ENCODE measurements at regions not wholly inside any gene's neighbourhood (a gene's known extent, or its start where the extent isn't known, plus 50 kb on each side); places are given as distances from the start of the nearest gene placed in this dataset.

- no peak for DNase-seq
Measured at GRCh38 chr7:32262315-32262714, 192.1 kb upstream of the PDE1C start.

GRCh38 chr7:32259931-32260596 lies 189.9 kb upstream of the PDE1C start:
- no peak for DNase-seq

- no peak for DNase-seq
Measured at GRCh38 chr7:32258265-32258664, 188.1 kb upstream of the PDE1C start.

GRCh38 chr7:32257621-32258020 lies 187.4 kb upstream of the PDE1C start:
- no peak for DNase-seq

- DNase-seq = no peak
Measured at GRCh38 chr7:32256811-32257210, 186.6 kb upstream of the PDE1C start.

GRCh38 chr7:32256376-32256775 lies 186.2 kb upstream of the PDE1C start:
- DNase-seq = no peak

- no peak for DNase-seq
Measured at GRCh38 chr7:32255036-32255435, 184.8 kb upstream of the PDE1C start.

GRCh38 chr7:32253299-32253698 lies 183.1 kb upstream of the PDE1C start:
- no peak for DNase-seq

GRCh38 chr7:32251659-32252058 lies 181.5 kb upstream of the PDE1C start:
- no peak for DNase-seq

- no peak for DNase-seq
Measured at GRCh38 chr7:32250471-32251260, 180.5 kb upstream of the PDE1C start.

- no peak for DNase-seq
Measured at GRCh38 chr7:32250003-32250402, 179.8 kb upstream of the PDE1C start.

- DNase-seq = no peak
Measured at GRCh38 chr7:32248522-32248921, 178.3 kb upstream of the PDE1C start.

- DNase-seq = no peak
Measured at GRCh38 chr7:32244806-32245345, 174.7 kb upstream of the PDE1C start.

- DNase-seq = no peak
Measured at GRCh38 chr7:32243687-32244290, 173.6 kb upstream of the PDE1C start.

- DNase-seq = no peak
Measured at GRCh38 chr7:32242436-32242835, 172.2 kb upstream of the PDE1C start.

- DNase-seq = no peak
Measured at GRCh38 chr7:32241636-32242035, 171.4 kb upstream of the PDE1C start.

GRCh38 chr7:32239764-32240163 lies 169.6 kb upstream of the PDE1C start:
- DNase-seq = no peak

- DNase-seq = no peak
Measured at GRCh38 chr7:32228601-32229000, 158.4 kb upstream of the PDE1C start.

GRCh38 chr7:32227746-32228145 lies 157.5 kb upstream of the PDE1C start:
- DNase-seq = no peak

- DNase-seq = no peak
Measured at GRCh38 chr7:32224276-32224675, 154.1 kb upstream of the PDE1C start.

GRCh38 chr7:32223721-32224120 lies 153.5 kb upstream of the PDE1C start:
- no peak for DNase-seq

GRCh38 chr7:32223071-32223650 lies 153.0 kb upstream of the PDE1C start:
- no peak for DNase-seq

- DNase-seq = no peak
Measured at GRCh38 chr7:32222251-32222900, 152.2 kb upstream of the PDE1C start.
